GM12872 (cell line): ENCODE measurements at regions not wholly inside any gene's neighbourhood (a gene's known extent, or its start where the extent isn't known, plus 50 kb on each side); places are given as distances from the start of the nearest gene placed in this dataset.

ENCODE experiments used
- TF ChIP-seq, protein P1 (sequence below): IDR thresholded peaks from 3 replicates; pipeline ENCODE4 v1.5.1; 2011; ENCODE audit warnings: low read depth, mild to moderate bottlenecking, low read length, moderate library complexity; ENCODE audit not compliant: insufficient read depth

GRCh38 chr7:41048771-41049170 lies 654.1 kb downstream of the INHBA start:
- TF ChIP-seq, protein P1, sequence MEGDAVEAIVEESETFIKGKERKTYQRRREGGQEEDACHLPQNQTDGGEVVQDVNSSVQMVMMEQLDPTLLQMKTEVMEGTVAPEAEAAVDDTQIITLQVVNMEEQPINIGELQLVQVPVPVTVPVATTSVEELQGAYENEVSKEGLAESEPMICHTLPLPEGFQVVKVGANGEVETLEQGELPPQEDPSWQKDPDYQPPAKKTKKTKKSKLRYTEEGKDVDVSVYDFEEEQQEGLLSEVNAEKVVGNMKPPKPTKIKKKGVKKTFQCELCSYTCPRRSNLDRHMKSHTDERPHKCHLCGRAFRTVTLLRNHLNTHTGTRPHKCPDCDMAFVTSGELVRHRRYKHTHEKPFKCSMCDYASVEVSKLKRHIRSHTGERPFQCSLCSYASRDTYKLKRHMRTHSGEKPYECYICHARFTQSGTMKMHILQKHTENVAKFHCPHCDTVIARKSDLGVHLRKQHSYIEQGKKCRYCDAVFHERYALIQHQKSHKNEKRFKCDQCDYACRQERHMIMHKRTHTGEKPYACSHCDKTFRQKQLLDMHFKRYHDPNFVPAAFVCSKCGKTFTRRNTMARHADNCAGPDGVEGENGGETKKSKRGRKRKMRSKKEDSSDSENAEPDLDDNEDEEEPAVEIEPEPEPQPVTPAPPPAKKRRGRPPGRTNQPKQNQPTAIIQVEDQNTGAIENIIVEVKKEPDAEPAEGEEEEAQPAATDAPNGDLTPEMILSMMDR, result no peak

- TF ChIP-seq, protein P1, result no peak
Measured at GRCh38 chr7:41047789-41048191, 655.1 kb downstream of the INHBA start.

DNA sequence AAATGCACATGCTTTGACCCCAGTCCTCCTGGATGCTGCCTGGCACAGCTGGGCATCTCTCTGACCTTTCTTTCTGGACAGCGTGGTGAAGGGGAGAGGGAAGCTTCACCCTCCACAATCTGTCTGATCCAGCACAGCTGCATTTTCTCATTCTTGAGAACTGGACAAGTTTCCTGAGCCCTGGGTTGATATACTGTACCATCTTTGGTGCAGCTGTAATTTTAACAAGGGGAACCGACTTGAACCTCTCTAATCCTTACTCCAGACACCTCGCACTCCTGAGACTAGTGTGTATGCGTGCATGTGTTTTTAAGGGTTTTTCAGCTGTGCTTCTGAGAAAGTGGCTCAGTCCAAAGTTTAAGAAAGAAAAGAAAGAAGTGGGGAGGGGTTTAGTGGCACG lies 655.7 kb downstream of the INHBA start:
- TF ChIP-seq, protein P1, result no peak

DNA sequence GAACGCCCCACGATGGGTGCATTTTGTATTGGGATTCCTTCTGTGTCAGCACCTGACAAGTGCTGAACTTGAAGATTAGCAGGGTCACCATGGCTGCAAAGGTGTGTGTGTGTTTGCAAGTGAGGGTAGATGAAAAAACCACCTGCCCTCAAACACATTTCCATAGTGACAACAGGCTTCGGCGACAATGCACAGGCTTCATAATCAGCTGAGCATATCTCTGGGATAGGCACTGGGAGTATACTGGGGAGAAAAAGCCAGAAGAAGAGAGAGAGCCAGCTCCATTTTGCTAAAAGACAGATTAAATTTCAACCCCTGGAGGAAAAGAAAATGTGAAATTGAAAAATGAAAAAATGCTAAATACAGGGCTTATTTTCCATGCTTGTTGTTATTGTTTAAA lies 656.1 kb downstream of the INHBA start:
- TF ChIP-seq, protein P1, result no peak

DNA sequence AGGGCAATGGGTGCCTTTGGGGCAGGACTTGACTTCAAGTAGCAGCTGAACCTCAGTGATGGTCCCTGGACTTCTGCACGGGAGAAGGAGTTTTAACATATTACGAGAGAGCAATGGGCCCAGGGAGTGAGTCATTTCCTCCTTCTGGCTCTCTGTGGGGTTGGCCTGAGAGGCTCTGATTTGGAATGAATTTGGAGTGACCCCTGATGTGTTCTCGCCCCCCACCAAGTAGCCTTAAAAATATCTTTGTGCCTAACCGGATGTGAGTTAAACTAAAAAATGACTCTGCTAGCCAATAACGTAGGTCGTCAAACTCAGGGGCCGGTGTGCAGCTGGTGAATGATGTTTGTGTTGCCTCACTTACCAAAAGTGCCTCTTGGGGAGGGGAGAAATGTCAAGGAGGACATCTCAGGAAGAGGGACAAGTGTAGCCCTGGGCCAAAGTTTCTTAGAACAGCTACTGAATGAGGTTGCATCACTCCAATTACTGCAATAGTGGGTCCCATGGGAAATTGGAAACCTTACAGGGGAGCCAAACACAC lies 656.6 kb downstream of the INHBA start:
- TF ChIP-seq, protein P1, result no peak

DNA sequence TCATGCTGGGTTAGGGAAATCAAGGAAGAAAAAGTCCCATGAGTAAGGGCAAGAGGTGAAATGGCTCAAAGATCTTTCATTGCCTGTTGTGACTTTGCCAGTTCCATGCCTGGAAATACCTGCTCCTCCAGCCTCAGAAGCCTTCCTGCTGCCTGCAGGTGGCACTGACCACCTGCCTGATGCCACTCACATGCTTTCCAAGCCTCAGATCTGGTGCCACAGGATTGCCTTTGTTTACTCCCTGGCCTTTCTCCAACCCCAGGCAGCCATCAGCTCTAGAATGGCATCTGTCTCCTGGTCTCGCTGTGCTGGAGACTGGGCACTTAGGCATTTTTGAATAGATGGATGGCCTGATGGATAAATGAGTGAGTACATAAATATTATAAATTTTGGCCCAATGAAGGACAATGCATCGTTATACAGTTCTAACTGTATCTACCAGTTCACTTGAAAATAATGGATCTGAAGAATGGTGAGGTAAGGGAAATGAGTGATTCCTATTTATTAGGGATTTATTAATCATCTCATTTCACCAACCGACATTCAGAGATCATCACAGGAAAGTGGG lies 657.2 kb downstream of the INHBA start:
- TF ChIP-seq, protein P1, result peak; percentile 43

DNA sequence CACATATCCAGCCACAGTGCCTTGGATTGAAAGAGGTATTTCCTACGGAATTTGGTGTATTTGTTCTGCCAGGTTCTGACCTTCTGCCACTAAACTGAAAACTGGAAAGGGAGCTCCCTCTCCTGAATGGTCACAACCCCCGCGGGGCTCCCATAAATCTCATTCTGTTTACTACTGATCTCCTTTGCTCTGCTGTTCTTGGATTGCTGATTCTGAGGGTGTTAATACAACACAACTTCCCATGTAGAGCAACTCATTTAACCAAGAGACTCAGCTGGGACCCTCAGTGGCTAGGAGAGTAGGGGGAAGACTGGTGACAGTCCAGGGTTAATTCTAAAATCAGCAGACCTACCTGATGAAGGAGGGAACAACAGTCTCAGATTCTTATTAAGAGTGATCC lies 662.9 kb downstream of the INHBA start:
- TF ChIP-seq, protein P1, result no peak
